HG03066 (cell line): ENCODE measurements at regions not wholly inside any gene's neighbourhood (a gene's known extent, or its start where the extent isn't known, plus 50 kb on each side); places are given as distances from the start of the nearest gene placed in this dataset.
A peak's percentile ranks its signal among the peaks of the same experiment; 100 is the strongest.

Source experiments
- ATAC-seq: cut with Tn5 transposase; IDR thresholded peaks from one replicate; pipeline ENCODE4 v1.9.1; 2021; ENCODE audit warnings: low read depth; ENCODE audit not compliant: unreplicated experiment

DNA sequence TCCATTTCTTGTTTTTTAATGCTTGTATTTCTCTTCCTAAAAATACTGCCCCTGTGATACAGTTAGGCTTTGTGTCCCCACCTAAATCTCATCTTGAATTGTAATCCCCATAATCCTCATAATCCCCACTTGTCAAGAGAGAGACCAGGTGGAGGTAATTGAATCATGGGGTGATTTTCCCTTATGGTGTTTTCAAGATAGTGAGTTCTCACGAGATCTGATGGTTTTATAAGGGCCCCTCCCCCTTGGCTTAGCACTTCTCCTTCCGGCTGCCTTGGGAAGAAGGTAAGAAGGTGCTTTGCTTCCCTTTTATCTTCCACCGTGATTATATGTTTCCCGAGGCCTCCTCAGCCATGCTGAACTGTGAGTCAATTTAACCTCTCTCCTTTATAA is 227.4 kb downstream of the MAN2A1 start:
- no peak for ATAC-seq

DNA sequence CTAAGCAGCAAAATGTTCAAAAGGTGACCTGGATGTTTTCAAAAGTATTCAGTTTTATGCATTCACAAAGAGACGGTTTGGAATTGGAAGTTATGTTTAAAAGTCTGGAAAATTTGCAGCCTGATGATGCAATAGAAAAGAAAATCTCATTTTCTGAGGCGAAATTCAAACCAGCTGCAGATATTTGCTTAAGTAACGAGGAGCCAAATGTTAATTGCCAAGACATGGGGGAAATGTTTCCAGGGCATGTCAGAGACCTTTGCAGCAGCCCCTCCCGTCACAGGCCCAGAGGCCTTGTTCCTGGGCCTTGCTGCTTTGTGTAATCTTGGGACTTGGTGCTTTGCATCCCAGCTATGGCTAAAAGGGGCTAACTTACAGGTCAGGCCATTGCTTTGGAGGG is 228.2 kb downstream of the MAN2A1 start:
- ATAC-seq: no peak

DNA sequence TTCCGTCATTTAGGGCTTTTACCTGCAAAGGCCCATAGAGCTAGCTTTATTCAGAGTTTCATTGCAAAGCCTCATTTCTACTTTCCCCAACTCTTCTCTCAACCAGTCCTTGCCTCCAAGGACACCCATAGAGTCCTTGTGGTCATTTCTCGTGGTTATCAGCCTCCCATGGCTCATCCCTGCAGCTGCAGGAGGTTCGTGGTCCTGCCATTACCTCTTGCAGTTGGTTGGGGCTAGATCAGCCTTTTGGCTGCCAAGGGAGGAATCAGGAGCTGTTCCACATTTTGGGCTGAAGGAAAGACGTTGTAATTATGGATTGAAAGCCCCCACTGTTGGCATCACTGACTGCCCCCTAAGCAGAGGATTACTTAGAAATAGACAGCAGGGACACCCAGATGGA is 231.0 kb downstream of the MAN2A1 start:
- no peak for ATAC-seq

GRCh38 chr5:109921735-109922380 is 232.1 kb downstream of the MAN2A1 start:
- ATAC-seq: no peak

GRCh38 chr5:109922381-109922995 is 232.8 kb downstream of the MAN2A1 start:
- no peak for ATAC-seq

DNA sequence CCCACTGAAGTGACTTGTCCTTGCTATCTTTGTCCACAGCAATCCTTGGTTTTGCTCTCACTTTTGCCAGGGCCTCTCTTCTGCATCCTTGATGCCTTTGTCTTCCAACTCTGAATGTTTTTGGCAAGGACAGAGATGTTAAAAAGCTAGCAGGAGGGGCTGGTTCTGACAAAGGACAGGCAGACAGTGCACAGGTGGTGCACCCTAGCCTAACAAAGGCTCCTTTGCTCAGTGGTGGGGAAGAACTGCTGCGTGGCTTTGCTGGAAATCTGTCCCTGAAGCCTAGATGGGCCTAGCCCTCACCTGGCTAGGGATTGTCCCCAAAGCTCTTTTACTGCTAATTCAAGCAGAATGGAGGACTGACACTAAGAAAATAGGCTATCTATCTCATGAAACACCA is 233.5 kb downstream of the MAN2A1 start:
- ATAC-seq: no peak

DNA sequence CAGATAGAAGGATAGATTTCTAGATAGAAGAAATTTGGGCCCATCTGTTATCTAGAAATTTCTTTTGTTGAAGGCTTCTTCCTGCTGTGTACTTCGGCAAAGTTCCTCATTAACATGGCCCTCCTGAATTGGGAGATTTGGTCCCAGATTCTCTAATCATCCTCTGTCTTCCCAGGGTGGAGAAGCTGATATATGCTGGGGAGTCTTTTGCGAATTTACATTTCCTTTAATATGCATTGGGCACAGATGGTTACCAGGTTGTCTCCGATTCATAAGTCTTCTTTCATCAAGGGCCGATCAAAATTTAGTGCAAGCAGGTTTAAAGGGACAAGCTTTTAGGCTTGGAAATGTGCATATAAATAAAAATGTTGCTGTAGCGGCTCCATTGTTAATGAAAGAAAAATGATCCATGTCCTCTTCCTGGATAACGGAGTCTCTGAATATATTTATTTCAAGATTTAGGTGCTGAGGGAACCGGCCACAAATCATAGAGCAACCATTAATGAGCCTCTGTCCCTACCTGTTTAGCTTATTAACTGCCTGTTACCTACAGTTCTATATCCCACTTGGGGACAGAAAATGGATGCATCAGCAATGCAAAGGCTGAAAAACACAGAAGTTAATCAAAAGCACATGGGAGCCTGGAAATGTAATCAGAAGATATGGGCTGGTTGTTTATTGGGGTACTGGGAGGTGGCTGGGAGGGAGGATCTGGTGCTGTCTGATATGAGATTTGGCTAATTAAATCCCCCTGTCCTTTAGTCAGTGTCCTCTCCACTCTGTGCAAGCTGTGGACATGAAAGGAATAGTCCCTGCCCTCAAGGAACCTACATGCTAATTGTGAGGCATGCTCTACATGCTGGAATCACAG is 234.7 kb downstream of the MAN2A1 start:
- ATAC-seq: no peak

- ATAC-seq: no peak
Measured at GRCh38 chr5:109927639-109928038, 237.9 kb downstream of the MAN2A1 start.

DNA sequence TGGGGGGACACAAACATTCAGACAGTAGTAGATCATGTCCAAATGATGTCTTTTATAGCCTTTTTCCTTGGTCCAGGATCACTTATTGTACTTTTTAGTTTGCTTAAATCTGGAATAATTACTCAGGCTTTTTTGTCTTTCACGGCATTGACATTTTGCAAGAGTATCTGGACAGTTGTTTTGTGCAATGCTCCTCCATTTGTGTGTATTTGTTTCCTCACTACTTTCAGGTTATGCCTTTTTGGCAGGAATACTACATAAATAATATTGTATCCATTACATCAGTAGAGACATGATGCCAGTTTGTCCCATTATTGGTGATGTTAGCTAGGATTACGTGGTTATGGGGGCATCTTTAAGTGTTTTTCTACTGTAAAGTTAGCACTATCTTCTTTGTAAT is 238.3 kb downstream of the MAN2A1 start:
- no peak for ATAC-seq

GRCh38 chr5:109928811-109929210 is 239.1 kb downstream of the MAN2A1 start:
- no peak for ATAC-seq

- no peak for ATAC-seq
Measured at GRCh38 chr5:109929376-109929775, 239.6 kb downstream of the MAN2A1 start.

DNA sequence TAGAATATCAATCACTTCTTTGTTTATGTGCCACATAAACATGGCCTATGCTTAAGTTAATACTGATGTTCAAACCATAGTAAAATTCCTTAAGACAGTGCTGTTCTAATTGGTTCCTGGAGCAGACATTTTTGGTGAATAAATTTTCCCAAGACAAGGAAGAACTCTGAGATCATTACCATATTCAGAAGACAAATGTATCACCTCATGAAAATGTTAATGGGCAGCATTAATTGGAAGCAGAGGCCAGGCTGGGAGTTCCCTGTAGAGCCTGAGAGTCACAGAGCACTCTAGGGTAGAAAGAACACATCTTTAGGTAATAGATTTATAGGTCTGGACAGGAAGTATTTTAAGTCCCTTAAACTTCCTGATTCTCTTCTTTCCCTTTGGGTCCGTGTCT is 240.2 kb downstream of the MAN2A1 start:
- ATAC-seq: no peak

DNA sequence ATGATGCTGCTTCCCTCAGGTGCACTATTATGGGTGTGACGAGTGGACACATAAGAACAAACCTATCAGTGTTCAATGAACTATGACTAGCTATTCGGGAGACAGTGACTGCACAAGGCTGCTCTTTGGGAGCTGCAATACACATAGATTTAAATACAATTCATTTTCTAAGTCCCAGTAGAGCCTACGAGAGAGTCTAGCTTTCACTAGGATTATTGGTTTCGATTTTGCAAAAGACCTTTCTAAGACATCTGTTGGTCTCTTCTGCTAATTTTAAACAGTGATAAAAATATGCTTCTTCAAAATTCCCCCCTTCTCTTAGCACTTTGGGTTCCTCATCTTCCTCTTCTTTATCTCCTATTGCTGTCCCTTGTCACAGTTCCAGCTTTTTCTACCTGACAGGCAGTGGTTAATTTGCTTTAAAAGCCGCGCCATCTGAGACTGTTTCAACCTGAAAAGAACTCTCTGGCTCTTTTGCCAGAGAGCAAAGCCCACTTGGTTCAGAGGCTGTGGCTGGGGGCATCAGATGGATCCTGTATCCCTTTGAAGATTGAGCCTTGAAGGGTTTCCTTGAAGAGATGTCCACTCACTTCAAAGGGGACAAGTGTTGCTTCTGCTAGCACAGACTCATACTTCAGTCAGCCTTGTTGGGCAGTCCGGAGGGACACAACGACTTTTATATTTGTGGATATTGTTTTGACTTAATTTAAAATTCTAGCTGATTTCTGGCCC is 241.5 kb downstream of the MAN2A1 start:
- no peak for ATAC-seq

DNA sequence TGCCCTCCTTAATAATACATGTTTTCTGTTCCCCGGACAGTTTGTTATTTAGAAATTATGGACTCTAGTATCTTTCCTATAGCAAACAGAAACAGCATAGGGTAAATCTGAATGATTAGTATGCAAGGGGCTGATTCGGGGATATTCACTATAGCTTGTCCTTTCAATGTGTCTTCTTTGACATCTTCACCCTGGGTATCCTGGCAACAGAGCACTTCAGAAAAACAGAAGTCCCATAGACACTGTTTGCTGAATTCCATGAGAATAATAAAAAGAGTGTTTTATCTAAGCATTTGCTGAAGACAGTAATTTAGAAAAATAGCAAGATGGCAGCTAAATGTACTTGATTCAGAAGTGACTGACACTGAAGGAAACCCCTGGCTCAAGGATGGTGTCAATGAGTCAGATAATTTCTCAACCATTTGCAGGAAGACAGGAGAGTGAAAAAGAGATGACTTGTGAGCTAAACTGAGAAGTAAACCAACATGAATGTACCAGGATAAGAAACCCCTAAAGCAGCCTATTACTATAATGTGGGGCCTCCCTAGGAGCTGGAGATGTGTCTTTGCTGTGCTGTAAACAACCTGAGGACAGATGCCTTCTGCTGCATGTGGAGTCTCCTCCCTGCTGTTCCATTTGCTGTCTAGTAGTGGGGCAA is 246.2 kb downstream of the MAN2A1 start:
- ATAC-seq: no peak

- peak; percentile 86 for ATAC-seq
Measured at GRCh38 chr5:109936996-109937395, 247.3 kb downstream of the MAN2A1 start.

DNA sequence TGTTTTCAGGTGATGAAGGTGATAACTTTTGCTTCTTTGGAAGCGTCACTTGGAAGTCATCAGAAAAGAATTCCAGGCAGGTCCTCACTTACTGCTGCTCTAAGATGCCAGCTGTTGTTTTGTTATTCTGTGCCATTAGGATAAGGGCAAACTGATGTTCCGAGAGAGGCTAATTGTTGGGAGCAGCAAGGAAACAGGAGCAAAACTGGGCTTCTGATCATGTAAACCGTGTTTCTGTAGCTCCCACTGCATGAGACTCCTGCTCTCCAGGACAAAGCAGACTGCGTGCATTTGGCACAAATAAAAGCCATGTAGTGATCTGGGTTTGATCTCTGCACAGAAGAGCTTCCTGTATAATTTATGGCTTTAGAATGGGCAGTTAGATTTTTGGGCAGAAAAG is 248.2 kb downstream of the MAN2A1 start:
- no peak for ATAC-seq

DNA sequence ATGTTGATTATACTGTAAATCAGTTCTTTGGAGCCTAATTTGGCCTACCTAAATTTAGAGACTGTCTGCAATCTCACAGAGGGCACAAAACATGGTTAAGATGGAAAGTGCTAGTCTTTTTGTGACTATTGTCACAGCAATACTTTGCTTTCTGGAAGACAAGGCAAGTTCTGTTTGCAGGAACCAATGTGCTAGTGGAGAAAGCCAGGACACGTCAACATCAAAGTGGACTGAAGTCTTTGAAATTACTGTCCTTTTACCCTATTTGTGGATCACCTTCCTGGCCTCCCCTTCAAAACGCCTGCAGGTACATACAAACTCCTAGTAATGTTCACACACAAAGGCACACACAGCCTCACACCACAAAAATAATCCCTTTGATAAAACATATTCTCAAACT is 248.7 kb downstream of the MAN2A1 start:
- ATAC-seq: no peak

- no peak for ATAC-seq
Measured at GRCh38 chr5:109939116-109939682, 249.5 kb downstream of the MAN2A1 start.

- no peak for ATAC-seq
Measured at GRCh38 chr5:109942646-109943045, 252.9 kb downstream of the MAN2A1 start.

DNA sequence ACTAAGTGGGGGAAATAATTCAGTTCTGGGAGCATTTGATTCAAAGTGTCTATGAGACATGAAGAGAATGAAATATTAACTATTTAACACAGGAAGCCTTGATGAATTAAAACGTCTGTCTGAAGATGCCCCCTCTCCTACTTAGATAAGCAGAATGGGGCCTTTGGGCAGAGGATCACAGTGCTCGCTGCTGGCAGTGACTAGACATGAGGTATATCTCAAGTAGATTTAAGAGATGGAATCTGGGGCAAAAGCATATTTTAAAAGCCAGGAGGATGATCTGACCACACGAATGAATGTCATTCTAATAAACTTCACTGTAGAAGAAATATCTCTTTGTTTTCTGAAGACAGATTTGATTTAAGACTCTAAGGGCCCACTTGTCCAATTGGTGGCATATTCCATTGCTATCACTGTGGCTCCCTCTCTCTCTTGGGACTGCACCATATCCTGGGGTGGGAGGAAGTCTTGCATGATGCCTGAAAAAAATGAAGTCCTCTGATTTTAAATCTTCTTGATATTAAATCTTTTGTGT is 254.0 kb downstream of the MAN2A1 start:
- no peak for ATAC-seq
